Activated CD8-positive, alpha-beta T cell treated with anti-CD3 and anti-CD28 coated beads for 36 hours (primary cell): ENCODE measurements at regions not wholly inside any gene's neighbourhood (a gene's known extent, or its start where the extent isn't known, plus 50 kb on each side); places are given as distances from the start of the nearest gene placed in this dataset.

Experiments
- ATAC-seq: fragments of 200-7000 bp; cut with Tn5 transposase; one replicate; pipeline ENCODE4 v1.10.0; 2021; ENCODE audit warnings: mild to moderate bottlenecking, moderate library complexity
- CTCF ChIA-PET: fragments of 350-600 bp; sonication (Branson Sonifier 250); formaldehyde crosslinking; loops from one replicate; lab custom pipeline; 2021; ENCODE audit warnings: antibody characterized with exemption; lab: Charles Lee
- POLR2A ChIA-PET: fragments of 350-600 bp; sonication (Branson Sonifier 250); formaldehyde crosslinking; loops from one replicate; lab custom pipeline; 2021; ENCODE audit warnings: antibody characterized with exemption; lab: Charles Lee
- DNase-seq: peaks from one replicate; pipeline ENCODE4 v3.0.0-alpha.2; 2020
- H3K27ac Mint-ChIP-seq: one replicate; pipeline ENCODE4 v1.8.0; 2021; ENCODE audit warnings: mild to moderate bottlenecking, mixed read lengths
- H3K27me3 Mint-ChIP-seq: one replicate; pipeline ENCODE4 v1.8.0; 2021; ENCODE audit warnings: mixed read lengths
- H3K36me3 Mint-ChIP-seq: one replicate; pipeline ENCODE4 v1.8.0; 2021; ENCODE audit warnings: low read depth, mixed read lengths
- H3K4me1 Mint-ChIP-seq: one replicate; pipeline ENCODE4 v1.8.0; 2021; ENCODE audit warnings: low read depth, mixed read lengths
- H3K4me3 Mint-ChIP-seq: one replicate; pipeline ENCODE4 v1.8.0; 2021; ENCODE audit warnings: mild to moderate bottlenecking, moderate library complexity, mixed read lengths
- H3K9me3 Mint-ChIP-seq: one replicate; pipeline ENCODE4 v1.8.0; 2021; ENCODE audit warnings: mixed read lengths
- CTCF ChIP-seq: fragments of 200-600 bp; IDR thresholded peaks from one replicate; pipeline ENCODE4 v1.8.0; 2022; ENCODE audit warnings: antibody characterized with exemption, mild to moderate bottlenecking
- intact Hi-C: fragments of 100-400 bp; cut with micrococcal nuclease; formaldehyde crosslinking; loops from one replicate; pipeline ENCODE4 v1.10.0; 2022

- no peak for TF ChIP-seq CTCF
- ChIA-PET CTCF (no interaction called here), POLR2A (no interaction called here)
- H3K4me1 Mint-ChIP-seq, result no peaks in the 10 kb centered on the region
- H3K27ac Mint-ChIP-seq, result no peak overlapping the region
- H3K9me3 Mint-ChIP-seq, result no peaks in the 10 kb centered on the region
- DNase-seq (no peak), ATAC-seq (no peak)
- intact Hi-C loops, result no loop called here
- no peaks in the 10 kb centered on the region for H3K27me3 Mint-ChIP-seq
- no peak overlapping the region for H3K4me3 Mint-ChIP-seq
- no peaks in the 10 kb centered on the region for H3K36me3 Mint-ChIP-seq
Observed at GRCh38 chr16:59048876-59049275, 314.8 kb upstream of the GOT2 start.

DNA sequence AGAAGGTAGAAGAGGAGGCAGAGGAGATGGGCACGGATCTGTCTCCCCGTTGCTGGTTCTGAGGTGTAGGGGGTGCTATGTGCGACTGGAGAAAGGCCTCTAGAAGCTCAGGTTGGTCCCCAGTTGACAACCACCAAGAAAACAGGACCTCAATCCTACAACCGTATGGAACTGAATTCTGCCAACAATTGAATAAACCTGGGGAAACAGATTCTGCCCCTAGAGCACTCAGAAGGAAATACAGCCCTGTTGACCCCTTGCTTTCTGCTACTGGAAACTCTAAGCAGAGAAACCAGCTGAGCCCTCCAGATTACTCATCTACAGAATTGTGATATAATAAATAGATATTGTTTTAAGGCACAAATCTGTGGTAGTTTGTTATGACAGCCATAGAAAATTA lies 313.0 kb upstream of the GOT2 start:
- POLR2A ChIA-PET, result no interaction called here
- Mint-ChIP-seq H3K36me3 (no peaks in the 10 kb centered on the region), H3K27me3 (no peaks in the 10 kb centered on the region), H3K4me3 (no peak overlapping the region), H3K9me3 (no peaks in the 10 kb centered on the region), H3K27ac (no peak overlapping the region), H3K4me1 (no peaks in the 10 kb centered on the region)
- no peak for TF ChIP-seq CTCF
- ATAC-seq (no peak), DNase-seq (no peak)
- intact Hi-C loops, result no loop called here
- CTCF ChIA-PET, result no interaction called here

DNA sequence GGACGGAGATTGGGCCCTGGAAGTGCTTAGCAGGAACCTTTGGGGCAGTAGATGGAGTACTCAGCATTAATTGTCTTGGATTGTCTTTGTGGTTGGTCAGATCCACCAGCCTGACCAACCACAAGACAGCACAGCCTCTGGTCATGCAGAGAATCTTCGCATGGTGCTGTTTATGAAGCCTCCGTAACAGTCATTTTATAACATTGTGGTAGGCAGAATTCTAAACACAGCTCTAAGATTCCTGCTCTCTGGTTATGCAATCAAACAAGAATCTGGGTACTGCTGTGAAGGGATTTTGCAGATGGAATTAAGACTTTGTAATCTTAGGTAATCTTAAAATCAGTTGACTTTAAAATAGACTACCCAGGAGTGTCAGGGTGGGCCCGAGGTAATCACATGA lies 312.2 kb upstream of the GOT2 start:
- Mint-ChIP-seq H3K36me3 (no peaks in the 10 kb centered on the region), H3K27me3 (no peaks in the 10 kb centered on the region), H3K27ac (no peak overlapping the region), H3K9me3 (no peaks in the 10 kb centered on the region), H3K4me3 (no peak overlapping the region), H3K4me1 (no peaks in the 10 kb centered on the region)
- DNase-seq, result no peak
- no peak for TF ChIP-seq CTCF
- POLR2A ChIA-PET, result no interaction called here
- ATAC-seq, result no peak
- intact Hi-C loops, result no loop called here
- CTCF ChIA-PET, result no interaction called here

- no peaks in the 10 kb centered on the region for H3K4me1 Mint-ChIP-seq
- CTCF ChIA-PET, result no interaction called here
- POLR2A ChIA-PET, result no interaction called here
- no peak overlapping the region for H3K4me3 Mint-ChIP-seq
- intact Hi-C loops, result no loop called here
- H3K27ac Mint-ChIP-seq, result no peak overlapping the region
- H3K36me3 Mint-ChIP-seq, result no peaks in the 10 kb centered on the region
- no peaks in the 10 kb centered on the region for H3K9me3 Mint-ChIP-seq
- H3K27me3 Mint-ChIP-seq, result no peaks in the 10 kb centered on the region
- no peak for TF ChIP-seq CTCF
- ATAC-seq (no peak), DNase-seq (no peak)
Observed at GRCh38 chr16:59045501-59045900, 311.4 kb upstream of the GOT2 start.

- TF ChIP-seq CTCF, result no peak
- Mint-ChIP-seq H3K27ac (no peak overlapping the region), H3K4me3 (no peak overlapping the region), H3K9me3 (no peaks in the 10 kb centered on the region), H3K27me3 (no peaks in the 10 kb centered on the region), H3K36me3 (no peaks in the 10 kb centered on the region), H3K4me1 (no peaks in the 10 kb centered on the region)
- DNase-seq, result no peak
- CTCF ChIA-PET, result no interaction called here
- no peak for ATAC-seq
- intact Hi-C loops, result no loop called here
- POLR2A ChIA-PET, result no interaction called here
Observed at GRCh38 chr16:59044616-59045015, 310.5 kb upstream of the GOT2 start.
